ENCODE measurements at regions not wholly inside any gene's neighbourhood (a gene's known extent, or its start where the extent isn't known, plus 50 kb on each side); places are given as distances from the start of the nearest gene placed in this dataset.

GRCh38 chr4:42718336-42718735 lies 61.4 kb upstream of the ATP8A1 start:
- Histone ChIP-seq H3K36me3 (replicated peaks; ENCODE audit: control insufficient read depth, insufficient read depth, low read length) (no peaks in the 10 kb centered on the region), H3K4me3 (ENCODE audit: insufficient read depth, low read depth, low read length) (no peak overlapping the region), H3K27me3 (ENCODE audit: control insufficient read depth, insufficient read depth, low read length) (no peaks in the 10 kb centered on the region)
- DNase-seq, result no peak

- Histone ChIP-seq H3K36me3 (replicated peaks; ENCODE audit: control insufficient read depth, insufficient read depth, low read length) (no peaks in the 10 kb centered on the region), H3K27me3 (ENCODE audit: control insufficient read depth, insufficient read depth, low read length) (no peaks in the 10 kb centered on the region), H3K4me3 (ENCODE audit: insufficient read depth, low read depth, low read length) (no peak overlapping the region)
- no peak for DNase-seq
Measured at GRCh38 chr4:42716996-42717395, 60.1 kb upstream of the ATP8A1 start.

GRCh38 chr4:42715807-42716482 lies 59.0 kb upstream of the ATP8A1 start:
- DNase-seq, result no peak
- Histone ChIP-seq H3K4me3 (ENCODE audit: insufficient read depth, low read depth, low read length) (no peak overlapping the region), H3K36me3 (replicated peaks; ENCODE audit: control insufficient read depth, insufficient read depth, low read length) (no peaks in the 10 kb centered on the region), H3K27me3 (ENCODE audit: control insufficient read depth, insufficient read depth, low read length) (no peaks in the 10 kb centered on the region)

- Histone ChIP-seq H3K27me3 (ENCODE audit: control insufficient read depth, insufficient read depth, low read length) (no peaks in the 10 kb centered on the region; the same call in 1 of the 2 replicates), H3K36me3 (replicated peaks; ENCODE audit: control insufficient read depth, insufficient read depth, low read length) (no peaks in the 10 kb centered on the region), H3K4me3 (ENCODE audit: insufficient read depth, low read depth, low read length) (no peak overlapping the region)
- DNase-seq, result no peak
Measured at GRCh38 chr4:42713391-42713790, 56.5 kb upstream of the ATP8A1 start.

GRCh38 chr4:42712854-42713253 lies 55.9 kb upstream of the ATP8A1 start:
- H3K4me3 ChIP-seq (ENCODE audit: insufficient read depth, low read depth, low read length), result no peak overlapping the region
- H3K27me3 ChIP-seq (ENCODE audit: control insufficient read depth, insufficient read depth, low read length), result no peaks in the 10 kb centered on the region; the same call in 1 of the 2 replicates
- DNase-seq, result no peak
- H3K36me3 ChIP-seq (replicated peaks; ENCODE audit: control insufficient read depth, insufficient read depth, low read length), result no peaks in the 10 kb centered on the region

GRCh38 chr4:42711496-42711895 lies 54.6 kb upstream of the ATP8A1 start:
- Histone ChIP-seq H3K27me3 (ENCODE audit: control insufficient read depth, insufficient read depth, low read length) (no peaks in the 10 kb centered on the region; the same call in 1 of the 2 replicates), H3K4me3 (ENCODE audit: insufficient read depth, low read depth, low read length) (no peak overlapping the region), H3K36me3 (replicated peaks; ENCODE audit: control insufficient read depth, insufficient read depth, low read length) (no peaks in the 10 kb centered on the region)
- DNase-seq, result no peak

GRCh38 chr4:42710761-42711160 lies 53.9 kb upstream of the ATP8A1 start:
- Histone ChIP-seq H3K36me3 (replicated peaks; ENCODE audit: control insufficient read depth, insufficient read depth, low read length) (no peaks in the 10 kb centered on the region), H3K4me3 (ENCODE audit: insufficient read depth, low read depth, low read length) (no peak overlapping the region), H3K27me3 (ENCODE audit: control insufficient read depth, insufficient read depth, low read length) (no peaks in the 10 kb centered on the region; the same call in 1 of the 2 replicates)
- no peak for DNase-seq

GRCh38 chr4:42710329-42710728 lies 53.4 kb upstream of the ATP8A1 start:
- H3K4me3 ChIP-seq (ENCODE audit: insufficient read depth, low read depth, low read length), result no peak overlapping the region
- no peak for DNase-seq
- H3K36me3 ChIP-seq (replicated peaks; ENCODE audit: control insufficient read depth, insufficient read depth, low read length), result no peaks in the 10 kb centered on the region
- no peaks in the 10 kb centered on the region; the same call in 1 of the 2 replicates for H3K27me3 ChIP-seq (ENCODE audit: control insufficient read depth, insufficient read depth, low read length)

GRCh38 chr4:42709392-42710065 lies 52.6 kb upstream of the ATP8A1 start:
- Histone ChIP-seq H3K4me3 (ENCODE audit: insufficient read depth, low read depth, low read length) (no peak overlapping the region), H3K36me3 (replicated peaks; ENCODE audit: control insufficient read depth, insufficient read depth, low read length) (no peaks in the 10 kb centered on the region), H3K27me3 (ENCODE audit: control insufficient read depth, insufficient read depth, low read length) (no peaks in the 10 kb centered on the region; the same call in 1 of the 2 replicates)
- no peak for DNase-seq

GRCh38 chr4:42708625-42709024 lies 51.7 kb upstream of the ATP8A1 start:
- Histone ChIP-seq H3K36me3 (replicated peaks; ENCODE audit: control insufficient read depth, insufficient read depth, low read length) (no peaks in the 10 kb centered on the region), H3K4me3 (ENCODE audit: insufficient read depth, low read depth, low read length) (no peak overlapping the region), H3K27me3 (ENCODE audit: control insufficient read depth, insufficient read depth, low read length) (no peaks in the 10 kb centered on the region; the same call in 1 of the 2 replicates)
- no peak for DNase-seq
